ENCODE measurements at regions not wholly inside any gene's neighbourhood (a gene's known extent, or its start where the extent isn't known, plus 50 kb on each side); places are given as distances from the start of the nearest gene placed in this dataset.

DNA sequence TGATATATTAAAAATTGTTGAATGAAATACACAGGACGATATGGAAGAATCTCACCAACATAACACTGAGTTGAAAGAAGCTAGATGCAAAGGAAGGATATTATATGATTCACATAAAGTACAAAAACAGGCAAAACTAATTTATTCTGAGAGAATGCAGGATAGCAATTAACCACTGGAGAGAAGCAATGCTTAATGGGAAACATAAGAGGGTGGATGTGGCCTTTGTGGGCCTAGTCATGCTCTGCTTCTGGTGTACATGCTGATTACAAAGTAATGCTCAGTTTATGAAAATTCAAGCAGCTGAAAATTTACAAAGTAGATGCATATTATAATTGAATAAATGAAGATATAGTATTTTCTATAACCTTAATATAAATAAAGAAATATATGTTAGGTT, 326.4 kb upstream of the ADAMTS5 start:
- no peaks in the 10 kb centered on the region for H3K4me1 ChIP-seq
- no peak for DNase-seq (ENCODE audit: low spot score)
- Mint-ChIP-seq H3K4me1 (peaks cover 3% of the 10 kb centered on the region), H3K4me3 (no peak overlapping the region), H3K27me3 (ENCODE audit: insufficient read depth, low read depth) (peaks cover 3% of the 10 kb centered on the region), H3K9me3 (no peaks in the 10 kb centered on the region), H3K36me3 (no peaks in the 10 kb centered on the region), H3K27ac (no peak overlapping the region)
- H3K79me2 ChIP-seq (ENCODE audit: low read depth), result no peaks in the 10 kb centered on the region
- no peak for TF ChIP-seq EZH2 (IDR thresholded peaks at IDR 0.05)
- TF ChIP-seq, protein P1, sequence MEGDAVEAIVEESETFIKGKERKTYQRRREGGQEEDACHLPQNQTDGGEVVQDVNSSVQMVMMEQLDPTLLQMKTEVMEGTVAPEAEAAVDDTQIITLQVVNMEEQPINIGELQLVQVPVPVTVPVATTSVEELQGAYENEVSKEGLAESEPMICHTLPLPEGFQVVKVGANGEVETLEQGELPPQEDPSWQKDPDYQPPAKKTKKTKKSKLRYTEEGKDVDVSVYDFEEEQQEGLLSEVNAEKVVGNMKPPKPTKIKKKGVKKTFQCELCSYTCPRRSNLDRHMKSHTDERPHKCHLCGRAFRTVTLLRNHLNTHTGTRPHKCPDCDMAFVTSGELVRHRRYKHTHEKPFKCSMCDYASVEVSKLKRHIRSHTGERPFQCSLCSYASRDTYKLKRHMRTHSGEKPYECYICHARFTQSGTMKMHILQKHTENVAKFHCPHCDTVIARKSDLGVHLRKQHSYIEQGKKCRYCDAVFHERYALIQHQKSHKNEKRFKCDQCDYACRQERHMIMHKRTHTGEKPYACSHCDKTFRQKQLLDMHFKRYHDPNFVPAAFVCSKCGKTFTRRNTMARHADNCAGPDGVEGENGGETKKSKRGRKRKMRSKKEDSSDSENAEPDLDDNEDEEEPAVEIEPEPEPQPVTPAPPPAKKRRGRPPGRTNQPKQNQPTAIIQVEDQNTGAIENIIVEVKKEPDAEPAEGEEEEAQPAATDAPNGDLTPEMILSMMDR (IDR thresholded peaks at IDR 0.05), result no peak
- no peak overlapping the region for H3K4me3 ChIP-seq
- H3K27me3 ChIP-seq, result no peaks in the 10 kb centered on the region
- no peak overlapping the region for H2AFZ ChIP-seq (replicated peaks)
- no peak overlapping the region for H3K9ac ChIP-seq
- H3K36me3 ChIP-seq, result no peaks in the 10 kb centered on the region
- H3K27ac ChIP-seq, result no peak overlapping the region
- H3K4me2 ChIP-seq, result no peak overlapping the region
- H3F3A ChIP-seq (ENCODE audit: low read depth), result no peaks in the 10 kb centered on the region
- H4K20me1 ChIP-seq (ENCODE audit: low read depth), result no peaks in the 10 kb centered on the region
- H3K9me3 ChIP-seq (ENCODE audit: low read depth), result no peaks in the 10 kb centered on the region

DNA sequence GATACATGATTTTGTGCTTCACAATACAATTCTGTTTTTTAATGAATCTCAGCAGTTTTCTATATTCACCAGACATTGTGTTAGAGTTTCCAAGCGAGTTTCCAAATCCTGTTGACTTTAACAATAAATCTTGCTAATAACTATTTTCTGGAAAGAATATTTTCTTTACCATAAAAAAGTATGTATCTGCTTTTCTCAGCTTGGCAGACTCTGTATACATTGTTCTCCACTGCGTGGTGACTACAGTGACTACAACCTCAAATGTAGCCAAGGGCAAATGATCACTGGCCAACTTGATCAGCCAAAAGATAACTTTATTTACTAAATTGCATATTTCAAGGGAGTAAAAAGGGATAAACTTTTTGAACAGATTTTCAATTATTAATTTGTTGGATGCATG, 325.9 kb upstream of the ADAMTS5 start:
- Mint-ChIP-seq H3K27me3 (ENCODE audit: insufficient read depth, low read depth) (peaks cover 3% of the 10 kb centered on the region), H3K27ac (no peak overlapping the region), H3K9me3 (no peaks in the 10 kb centered on the region), H3K4me1 (no peaks in the 10 kb centered on the region), H3K36me3 (no peaks in the 10 kb centered on the region), H3K4me3 (no peak overlapping the region)
- DNase-seq (ENCODE audit: low spot score), result no peak
- Histone ChIP-seq H3K27ac (no peak overlapping the region), H2AFZ (replicated peaks) (no peak overlapping the region), H3K4me3 (no peak overlapping the region), H3K9me3 (ENCODE audit: low read depth) (no peaks in the 10 kb centered on the region), H3K4me1 (no peaks in the 10 kb centered on the region), H4K20me1 (ENCODE audit: low read depth) (no peaks in the 10 kb centered on the region), H3K27me3 (no peaks in the 10 kb centered on the region), H3K36me3 (no peaks in the 10 kb centered on the region), H3K9ac (no peak overlapping the region), H3K4me2 (no peak overlapping the region), H3K79me2 (ENCODE audit: low read depth) (no peaks in the 10 kb centered on the region), H3F3A (ENCODE audit: low read depth) (no peaks in the 10 kb centered on the region)
- TF ChIP-seq EZH2phosphoT487 (IDR thresholded peaks at IDR 0.05) (no peak), EZH2 (IDR thresholded peaks at IDR 0.05) (no peak)
- TF ChIP-seq, protein P1 (IDR thresholded peaks at IDR 0.05), result no peak

DNA sequence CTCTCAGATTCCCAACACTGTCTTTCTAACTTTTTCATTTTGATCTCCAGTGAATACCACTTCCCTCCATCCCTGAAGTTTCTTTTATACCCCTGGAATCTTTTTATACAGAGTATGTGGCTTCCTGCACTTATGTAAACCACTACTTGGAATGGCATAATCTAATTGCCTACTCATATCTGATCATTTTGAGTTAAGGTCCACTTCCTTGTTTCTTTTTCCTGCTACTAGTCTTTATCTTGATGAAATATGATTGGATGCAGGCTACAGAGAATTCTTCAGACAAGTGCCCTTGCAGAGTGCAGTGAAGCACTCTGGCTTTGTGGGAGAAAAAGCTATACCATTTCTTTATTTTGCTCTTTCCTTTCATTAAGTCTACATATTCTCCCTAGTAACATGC, 325.3 kb upstream of the ADAMTS5 start:
- Histone ChIP-seq H3K27ac (no peak overlapping the region), H3K27me3 (no peaks in the 10 kb centered on the region), H3K9ac (no peak overlapping the region), H3K79me2 (ENCODE audit: low read depth) (no peaks in the 10 kb centered on the region), H3K4me1 (no peaks in the 10 kb centered on the region), H3K4me2 (no peak overlapping the region), H3K4me3 (no peak overlapping the region), H3K9me3 (ENCODE audit: low read depth) (no peaks in the 10 kb centered on the region), H4K20me1 (ENCODE audit: low read depth) (no peaks in the 10 kb centered on the region), H2AFZ (replicated peaks) (no peak overlapping the region), H3F3A (ENCODE audit: low read depth) (no peaks in the 10 kb centered on the region), H3K36me3 (no peaks in the 10 kb centered on the region)
- TF ChIP-seq, protein P1 (IDR thresholded peaks at IDR 0.05), result no peak
- TF ChIP-seq EZH2phosphoT487 (IDR thresholded peaks at IDR 0.05) (no peak), EZH2 (IDR thresholded peaks at IDR 0.05) (no peak)
- Mint-ChIP-seq H3K36me3 (no peaks in the 10 kb centered on the region), H3K4me3 (no peak overlapping the region), H3K4me1 (no peaks in the 10 kb centered on the region), H3K9me3 (no peaks in the 10 kb centered on the region), H3K27ac (no peak overlapping the region), H3K27me3 (ENCODE audit: insufficient read depth, low read depth) (peaks cover 5% of the 10 kb centered on the region)
- no peak for DNase-seq (ENCODE audit: low spot score)

DNA sequence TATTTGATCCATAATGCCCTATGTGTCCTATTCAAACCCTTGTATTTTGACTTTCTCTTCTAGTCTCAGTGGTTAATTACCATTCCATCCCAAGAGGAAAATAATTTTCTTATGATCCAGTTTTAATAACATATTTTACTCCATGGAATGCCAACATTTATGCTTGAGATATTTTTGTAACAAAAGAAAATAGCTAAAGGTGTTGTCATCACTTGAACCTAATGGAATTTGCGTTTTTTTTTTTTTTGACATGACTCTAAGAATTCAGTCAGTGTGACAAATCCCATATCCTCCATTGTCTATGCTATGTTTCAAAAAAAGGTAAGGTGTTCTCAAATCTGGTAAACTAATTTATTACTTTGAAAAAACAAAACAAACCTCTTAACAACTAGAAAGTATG, 324.1 kb upstream of the ADAMTS5 start:
- no peak overlapping the region for H3K27ac Mint-ChIP-seq
- H3K27ac ChIP-seq, result no peak overlapping the region
- TF ChIP-seq, protein P1 (IDR thresholded peaks at IDR 0.05), result no peak
- TF ChIP-seq EZH2 (IDR thresholded peaks at IDR 0.05) (no peak), EZH2phosphoT487 (IDR thresholded peaks at IDR 0.05) (no peak)
- no peaks in the 10 kb centered on the region for H3K36me3 Mint-ChIP-seq
- H4K20me1 ChIP-seq (ENCODE audit: low read depth), result no peaks in the 10 kb centered on the region
- H3K9me3 Mint-ChIP-seq, result no peaks in the 10 kb centered on the region
- H3K4me3 ChIP-seq, result no peak overlapping the region
- H3K4me1 ChIP-seq, result no peaks in the 10 kb centered on the region
- no peak for DNase-seq (ENCODE audit: low spot score)
- H3K27me3 Mint-ChIP-seq (ENCODE audit: insufficient read depth, low read depth), result peaks cover 6% of the 10 kb centered on the region
- no peaks in the 10 kb centered on the region for H3F3A ChIP-seq (ENCODE audit: low read depth)
- no peaks in the 10 kb centered on the region for H3K9me3 ChIP-seq (ENCODE audit: low read depth)
- H3K36me3 ChIP-seq, result no peaks in the 10 kb centered on the region
- H3K4me3 Mint-ChIP-seq, result no peak overlapping the region
- no peak overlapping the region for H3K4me2 ChIP-seq
- H3K79me2 ChIP-seq (ENCODE audit: low read depth), result no peaks in the 10 kb centered on the region
- H2AFZ ChIP-seq (replicated peaks), result no peak overlapping the region
- no peaks in the 10 kb centered on the region for H3K4me1 Mint-ChIP-seq
- H3K9ac ChIP-seq, result no peak overlapping the region
- H3K27me3 ChIP-seq, result no peaks in the 10 kb centered on the region
